B cell (primary cell): ENCODE measurements at regions not wholly inside any gene's neighbourhood (a gene's known extent, or its start where the extent isn't known, plus 50 kb on each side); places are given as distances from the start of the nearest gene placed in this dataset.

Experiments used
- ATAC-seq: fragments of 200-7000 bp; cut with Tn5 transposase; one replicate; pipeline ENCODE4 v1.10.0; 2021; ENCODE audit warnings: low read depth, mild to moderate bottlenecking, moderate number of reproducible peaks, moderate library complexity
- CTCF ChIA-PET: fragments of 350-600 bp; sonication (Branson Sonifier 250); formaldehyde crosslinking; loops from one replicate; lab custom pipeline; 2021; ENCODE audit warnings: antibody characterized with exemption, inconsistent platforms; lab: Charles Lee
- POLR2A ChIA-PET: fragments of 350-600 bp; sonication (Branson Sonifier 250); formaldehyde crosslinking; loops from one replicate; lab custom pipeline; 2021; ENCODE audit warnings: antibody characterized with exemption; lab: Charles Lee
- DNase-seq: peaks from one replicate; pipeline ENCODE4 v3.0.0; 2013
- H2AFZ ChIP-seq: 2 replicates; pipeline ENCODE4 v1.6.1; 2012; ENCODE audit warnings: mild to moderate bottlenecking, low read depth, low read length; ENCODE audit not compliant: insufficient read depth, poor library complexity, severe bottlenecking
- H3K27ac ChIP-seq, 2 donors: 1 replicate in 1 of 2; 2 replicates in 1 of 2; pipeline ENCODE4 v1.5.1; 2012 to 2013; ENCODE audit warnings: low read length in 2 of 2, mild to moderate bottlenecking in 2 of 2, moderate library complexity in 1 of 2
- H3K27me3 ChIP-seq, 4 experiments: fragments of 200-600 bp in 1 of 4; sonication (generic) in 1 of 4; replicated peaks in 1 of 4; 1 replicate in 2 of 4; 2 replicates in 2 of 4; pipeline versions ENCODE4 v1.6.1 to v1.7.0; 2013 to 2016; ENCODE audit warnings: low read length in 3 of 4, mild to moderate bottlenecking in 2 of 4, mixed read lengths in 1 of 4, moderate library complexity in 1 of 4; ENCODE audit not compliant: insufficient read depth in 4 of 4, control insufficient read depth in 3 of 4; ENCODE audit errors: control extremely low read depth in 1 of 4
- H3K36me3 ChIP-seq, 2 experiments: replicated peaks in 1 of 2; 1 replicate in 1 of 2; 2 replicates in 1 of 2; pipeline versions ENCODE4 v1.6.1 to v1.7.1; 2013; ENCODE audit warnings: low read length in 1 of 2; ENCODE audit not compliant: insufficient read depth in 2 of 2, control insufficient read depth in 1 of 2; ENCODE audit errors: control extremely low read depth in 1 of 2, extremely low read depth in 1 of 2
- H3K4me1 ChIP-seq, 2 donors: fragments of 200-600 bp in 1 of 2; sonication (generic) in 1 of 2; 1 replicate in 1 of 2; 2 replicates in 1 of 2; pipeline versions ENCODE4 v1.5.1 to v1.6.1; 2013 to 2017; ENCODE audit warnings: low read length in 2 of 2; ENCODE audit not compliant: control insufficient read depth in 2 of 2, insufficient read depth in 2 of 2
- H3K4me2 ChIP-seq: replicated peaks from 2 replicates; pipeline ENCODE3; 2012; ENCODE audit warnings: mild to moderate bottlenecking, low read depth, low read length; ENCODE audit not compliant: poor library complexity, severe bottlenecking
- H3K4me3 ChIP-seq, 5 experiments: fragments of 200-600 bp in 1 of 5; sonication (generic) in 1 of 5; 1 replicate in 3 of 5; 2 replicates in 2 of 5; pipeline versions ENCODE4 v1.5.1 to v1.7.0; 2011 to 2016; ENCODE audit warnings: low read length in 4 of 5, mild to moderate bottlenecking in 4 of 5, low read depth in 2 of 5, control low read depth in 1 of 5, moderate library complexity in 1 of 5; ENCODE audit not compliant: insufficient read depth in 1 of 5; ENCODE audit errors: control extremely low read depth in 1 of 5, extremely low read depth in 1 of 5
- H3K79me2 ChIP-seq: fragments of 200-600 bp; sonication (generic); one replicate; pipeline ENCODE4 v1.6.0; 2016; ENCODE audit warnings: low read length; ENCODE audit not compliant: control insufficient read depth, insufficient read depth
- H3K9ac ChIP-seq: fragments of 200-600 bp; sonication (generic); 2 replicates; pipeline ENCODE4 v1.6.1; 2017; ENCODE audit warnings: mild to moderate bottlenecking, low read length, moderate library complexity
- H3K9me3 ChIP-seq, 3 donors: one replicate each; pipeline versions ENCODE4 v1.6.1 to v1.7.1; 2013; ENCODE audit warnings: low read length in 2 of 3; ENCODE audit not compliant: control insufficient read depth in 2 of 3, insufficient read depth in 1 of 3; ENCODE audit errors: control extremely low read depth in 1 of 3
- H4K20me1 ChIP-seq: 2 replicates; pipeline ENCODE4 v1.6.0; 2012; ENCODE audit warnings: mild to moderate bottlenecking, low read length; ENCODE audit not compliant: insufficient read depth, control insufficient read depth, poor library complexity, severe bottlenecking
- H3K27ac Mint-ChIP-seq: one replicate; pipeline ENCODE4 v1.8.0; 2021; ENCODE audit warnings: mixed read lengths
- H3K27me3 Mint-ChIP-seq: one replicate; pipeline ENCODE4 v1.8.0; 2021; ENCODE audit warnings: mixed read lengths
- H3K4me1 Mint-ChIP-seq: one replicate; pipeline ENCODE4 v1.8.0; 2021; ENCODE audit warnings: mixed read lengths
- H3K4me3 Mint-ChIP-seq: one replicate; pipeline ENCODE4 v1.8.0; 2021; ENCODE audit warnings: mixed read lengths
- H3K9me3 Mint-ChIP-seq: one replicate; pipeline ENCODE4 v1.8.0; 2022; ENCODE audit warnings: mixed read lengths; ENCODE audit not compliant: insufficient read depth
- CTCF ChIP-seq: fragments of 200-600 bp; IDR thresholded peaks from one replicate; pipeline ENCODE4 v1.8.0; 2022; ENCODE audit warnings: antibody characterized with exemption, mild to moderate bottlenecking
- EZH2 ChIP-seq: IDR thresholded peaks from 2 replicates; pipeline ENCODE4 v1.6.1; 2012; ENCODE audit warnings: borderline replicate concordance, low read depth, mild to moderate bottlenecking, moderate library complexity, low read length; ENCODE audit not compliant: insufficient read depth, poor library complexity, severe bottlenecking
- WGBS: methylation state at CpG from one replicate; pipeline ENCODE4 v1.1.5; 2013; ENCODE audit warnings: missing lambda C conversion rate; ENCODE audit not compliant: insufficient coverage; 5-methylcytosine and 5-hydroxymethylcytosine counted together
- intact Hi-C: fragments of 100-400 bp; cut with micrococcal nuclease; formaldehyde crosslinking; loops from one replicate; pipeline ENCODE4 v1.10.0; 2022

GRCh38 chr3:81270603-81271379, 490.7 kb downstream of the GBE1 start:
- Mint-ChIP-seq H3K27me3 (no peaks in the 10 kb centered on the region), H3K27ac (no peak overlapping the region), H3K4me1 (no peaks in the 10 kb centered on the region), H3K9me3 (no peaks in the 10 kb centered on the region), H3K4me3 (no peak overlapping the region)
- Histone ChIP-seq H3K27me3 (no peaks in the 10 kb centered on the region), H4K20me1 (no peaks in the 10 kb centered on the region), H3K9ac (no peak overlapping the region), H3K4me1 (no peaks in the 10 kb centered on the region), H3K27ac (no peak overlapping the region), H3K36me3 (no peaks in the 10 kb centered on the region), H3K4me2 (no peak overlapping the region), H3K79me2 (no peaks in the 10 kb centered on the region), H3K4me3 (no peak overlapping the region), H3K9me3 (no peaks in the 10 kb centered on the region), H2AFZ (no peak overlapping the region)
- DNase-seq (no peak), ATAC-seq (no peak)
- intact Hi-C loops, result no loop called here
- TF ChIP-seq CTCF (no peak), EZH2 (no peak)
- CTCF ChIA-PET, result no interaction called here
- WGBS, result no CpG with 5 or more reads among the region's 3 CpGs
- POLR2A ChIA-PET, result no interaction called here

GRCh38 chr3:81268526-81268925, 492.9 kb downstream of the GBE1 start:
- DNase-seq (no peak), ATAC-seq (no peak)
- Mint-ChIP-seq H3K27ac (no peak overlapping the region), H3K27me3 (no peaks in the 10 kb centered on the region), H3K4me1 (no peaks in the 10 kb centered on the region), H3K4me3 (no peak overlapping the region), H3K9me3 (no peaks in the 10 kb centered on the region)
- H3K4me2 ChIP-seq, result no peak overlapping the region
- no peaks in the 10 kb centered on the region for H4K20me1 ChIP-seq
- no peak overlapping the region for H3K9ac ChIP-seq
- no peak overlapping the region for H3K4me3 ChIP-seq
- H3K27me3 ChIP-seq, result no peaks in the 10 kb centered on the region
- TF ChIP-seq EZH2, result no peak
- TF ChIP-seq CTCF, result no peak
- H3K79me2 ChIP-seq, result no peaks in the 10 kb centered on the region
- intact Hi-C loops, result no loop called here
- no peaks in the 10 kb centered on the region for H3K9me3 ChIP-seq
- H2AFZ ChIP-seq, result no peak overlapping the region
- no peaks in the 10 kb centered on the region for H3K36me3 ChIP-seq
- WGBS, result 83% methylated on average over 2 of the region's 4 CpGs
- no peaks in the 10 kb centered on the region for H3K4me1 ChIP-seq
- no peak overlapping the region for H3K27ac ChIP-seq
- POLR2A ChIA-PET, result no interaction called here
- CTCF ChIA-PET, result no interaction called here
